GM23248 (cell line): ENCODE measurements at regions not wholly inside any gene's neighbourhood (a gene's known extent, or its start where the extent isn't known, plus 50 kb on each side); places are given as distances from the start of the nearest gene placed in this dataset.

ENCODE experiments used
- EZH2 ChIP-seq: fragments of 200-600 bp; sonication (generic); IDR thresholded peaks from 2 replicates; pipeline ENCODE4 v1.6.1; 2018; ENCODE audit warnings: antibody characterized with exemption, mild to moderate bottlenecking; ENCODE audit not compliant: insufficient read depth, poor library complexity, severe bottlenecking
- EZH2phosphoT487 ChIP-seq: fragments of 200-600 bp; sonication (generic); IDR thresholded peaks from 2 replicates; pipeline ENCODE4 v1.6.1; 2018; ENCODE audit warnings: antibody characterized with exemption, moderate library complexity, mild to moderate bottlenecking, low read depth; ENCODE audit not compliant: insufficient read depth

DNA sequence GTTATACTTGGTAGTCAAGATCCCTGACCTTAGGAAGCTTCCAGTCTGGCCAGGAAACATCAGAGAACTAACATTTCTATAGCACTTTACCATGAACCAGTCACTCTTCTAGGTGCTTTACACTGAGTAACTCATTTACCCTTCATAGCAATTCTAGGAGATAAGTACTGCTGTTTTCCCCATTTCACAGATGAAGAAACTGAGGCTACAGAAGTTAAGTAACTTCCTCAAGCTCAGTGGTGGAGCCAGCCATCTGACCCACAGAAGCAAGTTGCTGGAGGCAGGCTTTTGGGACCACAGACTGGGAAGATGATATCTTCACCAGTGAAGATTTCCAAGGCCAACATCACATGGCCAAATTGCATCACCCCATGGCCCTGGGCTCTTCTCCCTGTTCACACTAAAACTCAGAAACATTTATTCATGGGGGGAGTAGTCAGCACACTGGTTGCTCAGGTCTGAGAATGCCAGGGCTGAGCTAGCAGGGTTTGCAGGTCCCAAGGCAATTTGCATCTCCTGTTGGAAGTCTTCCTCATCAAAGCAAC is 70.3 kb downstream of the UNC5CL start:
- TF ChIP-seq EZH2 (no peak), EZH2phosphoT487 (no peak)
